Hindlimb muscle (tissue), 1 donor: ENCODE measurements at regions not wholly inside any gene's neighbourhood (a gene's known extent, or its start where the extent isn't known, plus 50 kb on each side); places are given as distances from the start of the nearest gene placed in this dataset.

Source experiments
- DNase-seq: peaks from one replicate; pipeline ENCODE4 v3.0.0-alpha.2; 2013

- no peak for DNase-seq
These were observed 974.6 kb upstream of the RAG2 start for GRCh38 chr11:37572491-37573171.

GRCh38 chr11:37571246-37571645 is 973.2 kb upstream of the RAG2 start:
- DNase-seq, result no peak

DNA sequence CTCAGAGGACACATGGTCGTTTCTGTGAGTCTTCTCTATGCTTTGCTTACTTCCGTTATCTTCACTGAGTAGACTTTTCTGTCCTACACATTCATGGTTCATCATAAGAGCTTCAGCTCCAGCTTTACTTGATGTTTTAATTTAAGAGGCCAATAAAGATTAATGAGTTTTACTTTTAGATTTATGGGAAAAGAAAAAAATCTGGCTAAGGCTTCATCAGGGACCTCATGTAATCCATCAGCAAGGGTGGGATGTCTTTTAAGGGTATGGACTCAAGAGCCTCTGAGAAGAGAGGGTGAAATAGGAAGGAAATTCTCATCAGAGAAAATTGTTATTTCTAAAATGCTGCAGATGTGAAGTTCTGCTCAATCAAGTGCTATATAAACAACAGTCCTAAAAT is 963.0 kb upstream of the RAG2 start:
- no peak for DNase-seq

DNA sequence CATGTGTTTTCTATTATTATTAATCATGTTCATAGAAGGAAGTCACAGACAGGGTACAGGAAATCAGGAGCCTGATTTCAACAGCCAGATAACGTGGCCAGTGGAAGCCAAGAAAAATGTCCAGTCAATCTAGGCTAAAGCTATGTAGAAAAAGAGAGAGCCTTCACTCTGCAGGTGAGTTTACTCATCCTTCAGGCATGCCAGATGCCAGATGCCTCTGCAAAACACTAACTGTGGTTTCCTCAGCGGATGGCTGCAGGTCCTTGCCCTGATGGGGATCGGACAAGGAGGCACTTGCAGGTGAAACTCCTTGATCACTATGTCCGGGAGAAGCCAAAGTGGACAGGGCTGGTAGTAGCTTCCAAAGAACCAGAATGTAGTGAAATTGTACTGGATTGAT is 962.3 kb upstream of the RAG2 start:
- no peak for DNase-seq

GRCh38 chr11:37558619-37559210 is 960.7 kb upstream of the RAG2 start:
- DNase-seq, result no peak

DNA sequence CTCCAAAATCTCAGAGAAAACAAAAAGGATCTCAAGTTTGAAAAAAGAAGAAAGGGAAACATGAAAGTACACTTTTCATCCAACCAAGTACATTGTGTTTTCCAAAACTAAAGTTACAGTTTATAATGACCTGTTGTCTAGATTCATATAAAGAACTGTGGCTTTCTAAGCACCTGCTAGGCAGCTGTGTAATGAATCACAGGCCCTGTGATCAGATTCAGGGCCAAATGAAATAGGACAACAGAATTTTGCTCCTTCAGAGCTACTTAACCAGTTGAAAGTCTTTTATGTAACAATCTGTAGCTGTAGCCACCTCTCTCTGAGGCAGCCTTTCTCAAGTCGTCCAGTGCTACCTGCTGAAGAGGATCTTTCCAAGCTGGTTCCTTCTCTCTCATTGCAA is 960.0 kb upstream of the RAG2 start:
- no peak for DNase-seq

GRCh38 chr11:37552284-37552683 is 954.2 kb upstream of the RAG2 start:
- no peak for DNase-seq

GRCh38 chr11:37544491-37544890 is 946.5 kb upstream of the RAG2 start:
- DNase-seq, result no peak

GRCh38 chr11:37533830-37534229 is 935.8 kb upstream of the RAG2 start:
- no peak for DNase-seq

DNA sequence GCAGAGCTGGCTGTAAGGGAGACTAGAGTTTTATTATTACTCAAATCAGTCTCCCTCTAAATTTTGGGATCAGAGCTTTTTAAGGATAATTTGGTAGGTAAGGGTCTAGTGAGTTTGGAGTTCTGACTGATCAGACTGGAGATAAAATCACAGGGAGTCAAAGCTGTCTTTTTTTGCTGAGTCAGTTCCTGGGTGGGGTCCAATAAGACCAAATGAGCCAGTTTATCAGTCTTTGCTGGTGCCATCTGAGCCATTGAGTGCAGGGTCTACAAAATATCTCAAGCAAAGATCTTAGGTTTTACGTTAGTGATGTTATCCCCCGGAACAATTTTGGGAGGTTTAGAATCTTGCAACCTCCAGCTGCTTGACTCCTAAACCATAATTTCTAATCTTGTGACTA is 935.1 kb upstream of the RAG2 start:
- DNase-seq, result no peak

GRCh38 chr11:37532271-37532670 is 934.2 kb upstream of the RAG2 start:
- no peak for DNase-seq

DNA sequence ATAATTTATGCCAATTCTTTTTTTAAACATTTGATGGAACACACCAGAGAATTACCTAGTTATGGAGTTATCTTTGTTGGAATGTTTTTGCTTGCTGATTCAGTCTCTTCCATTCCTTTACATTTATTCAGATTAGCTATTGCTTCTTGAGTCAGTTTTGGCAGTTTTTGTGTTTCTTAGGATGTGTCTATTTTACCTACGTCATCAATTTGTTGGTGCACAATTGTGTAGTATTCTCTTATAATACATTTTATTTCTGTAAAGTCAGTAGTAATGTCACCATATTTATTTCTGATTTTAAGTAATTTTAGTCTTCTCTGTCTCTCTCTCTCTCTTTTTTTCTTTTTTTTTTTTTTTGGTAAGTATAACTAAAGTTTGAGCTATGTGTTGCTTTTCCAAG is 929.5 kb upstream of the RAG2 start:
- no peak for DNase-seq

DNA sequence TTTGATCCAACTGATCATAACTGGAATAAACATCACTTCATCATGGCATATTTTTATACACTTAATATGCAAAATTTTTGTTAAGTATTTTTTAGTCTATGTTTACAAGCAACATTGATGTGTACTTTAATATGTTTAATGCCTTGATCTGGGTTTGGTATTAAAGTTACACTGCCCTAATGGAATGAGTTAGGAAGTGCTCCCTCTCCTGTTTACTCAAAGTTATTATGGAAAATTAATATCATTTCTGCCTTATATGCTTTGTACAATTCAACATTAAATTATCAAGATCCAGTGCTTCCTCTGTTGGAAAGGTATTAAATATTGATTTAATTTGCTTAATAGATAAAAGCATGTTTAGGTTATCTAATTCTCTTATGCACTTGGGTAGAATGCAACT is 927.3 kb upstream of the RAG2 start:
- no peak for DNase-seq

- DNase-seq, result no peak
These were observed 921.7 kb upstream of the RAG2 start for GRCh38 chr11:37519781-37520180.

DNA sequence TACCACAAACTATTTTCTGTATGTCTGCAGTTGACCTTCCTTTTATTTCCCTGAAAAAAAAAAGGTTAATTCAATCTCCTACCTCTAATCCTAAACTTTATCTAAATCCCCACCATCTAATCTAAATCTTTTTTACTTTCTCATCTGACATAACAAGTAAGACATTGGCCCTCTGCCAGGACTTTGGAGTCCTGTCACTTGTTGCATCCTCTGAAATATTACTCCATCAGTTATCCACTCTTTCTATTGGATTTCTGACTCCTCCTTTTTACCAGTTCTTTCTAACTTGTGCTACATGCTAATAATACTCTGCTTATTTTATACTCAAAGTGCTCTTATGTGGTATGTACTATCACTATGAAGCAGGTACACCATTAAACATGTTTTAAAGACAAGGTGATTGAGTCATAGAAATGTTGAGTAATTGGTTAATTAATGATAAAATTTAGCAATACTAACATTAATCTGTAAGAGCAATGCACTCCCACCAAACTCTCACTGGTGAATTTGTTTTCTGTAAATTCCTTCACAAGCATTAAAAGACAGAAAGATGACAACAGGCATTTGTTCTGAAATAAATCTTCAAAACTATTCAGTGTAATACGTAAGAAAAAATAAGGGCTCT is 914.2 kb upstream of the RAG2 start:
- DNase-seq, result no peak

GRCh38 chr11:37511425-37511933 is 913.4 kb upstream of the RAG2 start:
- DNase-seq, result no peak

DNA sequence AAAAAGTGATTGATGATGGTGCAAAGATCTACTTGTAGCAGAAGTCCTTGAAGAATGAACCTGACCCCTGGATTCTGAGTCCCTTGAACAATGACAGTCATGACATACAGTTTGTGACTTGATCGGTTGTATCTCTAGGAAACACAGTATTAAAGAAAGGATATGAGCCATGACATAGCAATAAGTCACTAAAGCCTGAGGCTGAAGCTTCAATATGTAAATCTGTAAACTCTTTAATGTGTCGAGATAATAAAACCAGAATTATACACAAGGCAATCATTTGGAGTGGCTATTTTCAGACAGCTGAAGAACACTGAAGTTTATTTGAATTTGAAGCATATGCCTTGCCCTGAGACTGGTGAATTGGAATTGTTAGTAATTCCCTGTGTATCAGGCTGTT is 911.5 kb upstream of the RAG2 start:
- no peak for DNase-seq

DNA sequence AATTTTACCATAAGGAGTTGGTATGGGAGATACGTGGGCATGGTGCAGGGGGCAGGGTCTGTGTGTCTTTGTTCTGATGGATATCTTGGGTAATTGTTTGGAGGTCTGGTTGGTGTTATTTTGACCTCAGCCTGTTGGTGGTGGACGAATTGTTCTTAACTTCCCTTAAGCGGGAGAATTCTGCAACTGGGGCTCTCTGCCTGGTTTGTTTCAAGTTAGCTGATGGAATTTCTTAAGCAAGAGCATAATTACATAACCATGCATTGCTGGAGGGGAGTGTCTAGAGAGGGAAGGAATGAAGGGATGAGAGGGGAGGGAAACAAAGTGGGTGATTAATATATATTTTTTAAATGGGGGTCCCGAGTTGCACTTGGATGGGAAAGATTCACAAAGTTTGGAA is 908.5 kb upstream of the RAG2 start:
- no peak for DNase-seq

DNA sequence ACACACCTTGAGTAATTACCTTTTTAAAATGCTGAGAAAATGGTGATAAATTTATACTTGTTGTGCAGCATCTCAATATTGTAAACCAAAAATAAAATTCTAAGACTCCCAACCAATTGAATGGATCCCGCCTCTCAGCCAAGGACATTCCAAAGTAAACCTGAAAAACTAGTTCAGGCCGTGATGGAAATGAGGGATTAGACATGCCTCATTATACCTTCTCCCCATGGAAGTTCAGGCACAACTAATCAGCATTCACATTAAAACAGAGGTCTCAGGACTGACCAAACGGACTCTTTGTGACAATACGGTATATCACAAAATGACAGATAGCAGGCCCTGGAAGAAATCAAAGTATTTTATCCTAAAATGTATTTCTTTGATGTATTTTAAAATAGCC is 907.4 kb upstream of the RAG2 start:
- no peak for DNase-seq

DNA sequence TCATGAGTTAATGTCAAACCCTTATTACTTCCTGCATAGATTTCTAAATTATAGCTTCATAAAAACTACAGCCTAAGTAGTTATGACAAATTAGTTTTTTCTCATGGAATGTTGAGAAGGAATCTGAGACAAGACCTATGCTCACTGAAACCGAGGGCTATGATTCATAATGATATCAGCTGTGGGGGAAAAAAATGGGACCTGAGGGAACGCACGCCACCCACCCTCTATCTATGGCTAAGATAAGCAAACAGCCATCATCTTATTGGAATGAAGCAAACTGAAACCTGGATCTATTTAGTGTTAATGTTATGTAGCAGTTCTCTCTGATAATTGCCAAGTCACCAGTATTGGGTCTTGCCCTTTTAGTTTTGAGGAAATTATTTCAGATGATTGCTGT is 906.9 kb upstream of the RAG2 start:
- no peak for DNase-seq

DNA sequence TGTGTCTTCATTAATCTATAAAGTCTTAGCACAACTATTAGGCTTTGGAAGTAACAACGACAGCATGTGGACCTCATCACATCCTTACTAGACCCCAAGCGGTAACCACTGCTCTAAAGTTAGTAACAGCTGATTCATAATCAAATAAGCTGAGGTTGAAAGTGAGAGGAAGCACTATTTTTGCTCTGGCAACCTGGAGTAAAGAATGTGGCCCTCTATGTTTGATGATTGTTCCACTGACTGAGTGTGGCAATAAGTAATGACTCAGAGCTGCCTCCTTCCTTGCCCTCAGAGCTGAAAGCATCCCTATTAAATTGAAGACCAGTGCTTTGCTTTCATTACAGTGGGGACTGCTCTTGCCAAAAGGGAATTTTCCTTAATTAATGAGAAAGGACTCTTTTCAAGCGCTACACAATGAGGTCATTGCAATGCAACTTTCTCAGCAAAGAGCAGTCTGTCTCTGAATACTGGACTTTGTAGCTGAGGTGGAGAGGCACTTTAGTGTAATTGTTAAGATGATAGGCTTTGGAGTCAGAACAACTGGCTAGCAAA is 906.1 kb upstream of the RAG2 start:
- DNase-seq, result no peak

GRCh38 chr11:37503411-37504059 is 905.5 kb upstream of the RAG2 start:
- no peak for DNase-seq

DNA sequence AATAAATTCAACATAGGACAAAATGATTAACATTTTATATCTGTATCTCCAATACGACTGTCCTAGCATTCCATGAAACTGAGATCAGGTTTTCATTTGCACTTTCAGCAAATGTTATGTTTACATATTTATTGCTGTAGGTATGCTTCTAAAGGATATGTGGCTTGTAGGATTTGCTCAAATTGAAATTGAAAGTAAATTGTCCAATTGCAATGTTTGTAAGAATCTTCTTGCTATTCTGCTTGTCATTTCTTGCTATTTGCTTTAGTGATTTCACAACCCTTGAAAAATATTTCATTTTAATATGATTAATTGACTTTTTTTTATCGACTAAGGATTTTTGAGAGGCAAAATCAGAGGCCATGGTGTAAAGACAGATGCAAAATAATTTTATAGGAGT is 904.2 kb upstream of the RAG2 start:
- DNase-seq, result no peak
